Kidney (tissue), 13 donors: ENCODE measurements at regions not wholly inside any gene's neighbourhood (a gene's known extent, or its start where the extent isn't known, plus 50 kb on each side); places are given as distances from the start of the nearest gene placed in this dataset.

Experiments
- DNase-seq, 5 donors: peaks; one replicate each; pipeline ENCODE4 v3.0.0-alpha.2; 2013 to 2020
- FAIRE-seq: peaks from 2 replicates; lab custom pipeline; 2012; peaks lifted over from hg19 to GRCh38; lab: Jason Lieb, UNC
- H3K27ac ChIP-seq, 2 donors: one replicate each; pipeline ENCODE4 v1.7.0; 2013; ENCODE audit warnings: low read depth in 2 of 2, low read length in 2 of 2, inconsistent platforms in 1 of 2
- H3K27me3 ChIP-seq: one replicate; pipeline ENCODE4 v1.7.1; 2013; ENCODE audit warnings: low read length, inconsistent platforms; ENCODE audit not compliant: control insufficient read depth, insufficient read depth
- H3K36me3 ChIP-seq, 3 donors: one replicate each; pipeline versions ENCODE4 v1.7.0 to v1.7.1; 2013; ENCODE audit warnings: low read length in 3 of 3, control low read depth in 1 of 3, inconsistent platforms in 1 of 3; ENCODE audit not compliant: insufficient read depth in 3 of 3, control insufficient read depth in 2 of 3
- H3K4me1 ChIP-seq, 3 donors: one replicate each; pipeline versions ENCODE4 v1.7.0 to v1.7.1; 2013; ENCODE audit warnings: low read length in 3 of 3, inconsistent platforms in 1 of 3, low read depth in 1 of 3; ENCODE audit not compliant: control insufficient read depth in 2 of 3, insufficient read depth in 2 of 3
- H3K4me3 ChIP-seq, 3 donors: one replicate each; pipeline versions ENCODE4 v1.7.0 to v1.8.1; 2013; ENCODE audit warnings: low read length in 3 of 3, control low read depth in 1 of 3, inconsistent platforms in 1 of 3
- H3K9ac ChIP-seq, 3 donors: one replicate each; pipeline versions ENCODE4 v1.7.0 to v1.7.1; 2013; ENCODE audit warnings: low read length in 3 of 3, control low read depth in 1 of 3, inconsistent platforms in 1 of 3
- H3K9me3 ChIP-seq, 3 donors: one replicate each; pipeline versions ENCODE4 v1.7.0 to v1.7.1; 2013; ENCODE audit warnings: low read length in 3 of 3, control low read depth in 1 of 3, inconsistent platforms in 1 of 3; ENCODE audit not compliant: control insufficient read depth in 2 of 3, insufficient read depth in 1 of 3
- CTCF ChIP-seq: IDR thresholded peaks from 3 replicates; pipeline ENCODE4 v1.5.1; 2012; ENCODE audit warnings: mild to moderate bottlenecking, moderate library complexity, borderline replicate concordance; ENCODE audit not compliant: insufficient read depth; ENCODE audit errors: extremely low read depth
- intact Hi-C: fragments of 100-400 bp; cut with DNase I; formaldehyde crosslinking; loops from one replicate; pipeline ENCODE4 v1.11.1; 2022
- donor health status: control.
- donor health status: control.
- donor health status: control.
- donor health status: control.
- donor health status: control.
- donor health status: DM: yes; HTN: yes; CAD: no.
- donor health status: Normal renal cell carcinoma (clear cell type).

- intact Hi-C loops = no loop called here
- Histone ChIP-seq H3K27ac (no peak overlapping the region), H3K4me1 (no peaks in the 10 kb centered on the region), H3K27me3 (no peaks in the 10 kb centered on the region), H3K4me3 (no peak overlapping the region), H3K9ac (no peak overlapping the region), H3K9me3 (no peaks in the 10 kb centered on the region), H3K36me3 (no peaks in the 10 kb centered on the region)
- no peak for TF ChIP-seq CTCF
- DNase-seq (no peak), FAIRE-seq (no peak)
Measured at GRCh38 chr7:114862406-114862805, 59.5 kb upstream of the MDFIC start.

GRCh38 chr7:114864278-114864677 lies 57.6 kb upstream of the MDFIC start:
- no peak for FAIRE-seq
- Histone ChIP-seq H3K4me1 (no peaks in the 10 kb centered on the region), H3K36me3 (no peaks in the 10 kb centered on the region), H3K27ac (no peak overlapping the region), H3K27me3 (no peaks in the 10 kb centered on the region), H3K9ac (no peak overlapping the region), H3K9me3 (peaks cover 0 to 2% (median 0%) of the 10 kb centered on the region in 3 donors), H3K4me3 (no peak overlapping the region)
- intact Hi-C loops = no loop called here
- TF ChIP-seq CTCF = no peak
- no peak for DNase-seq

GRCh38 chr7:114865564-114865963 lies 56.3 kb upstream of the MDFIC start:
- peaks cover 0 to 2% (median 0%) of the 10 kb centered on the region in 3 donors for H3K9me3 ChIP-seq
- H3K27ac ChIP-seq = no peak overlapping the region
- TF ChIP-seq CTCF = peak; percentile 64
- H3K9ac ChIP-seq = no peak overlapping the region
- FAIRE-seq (no peak), DNase-seq (peak in 3 of 5 donors; percentile 14 to 34 (median 17))
- no peaks in the 10 kb centered on the region for H3K27me3 ChIP-seq
- intact Hi-C loops = no loop called here
- no peaks in the 10 kb centered on the region for H3K4me1 ChIP-seq
- H3K36me3 ChIP-seq = no peaks in the 10 kb centered on the region
- no peak overlapping the region for H3K4me3 ChIP-seq
